NCI-H748 (cell line): ENCODE measurements at regions not wholly inside any gene's neighbourhood (a gene's known extent, or its start where the extent isn't known, plus 50 kb on each side); places are given as distances from the start of the nearest gene placed in this dataset.

Experiments used
- DNase-seq: peaks from one replicate; lab custom pipeline; 2025; ENCODE audit not compliant: unreplicated experiment; lab: John Stamatoyannopoulos, UW

GRCh38 chr3:153596401-153596800 is 434.4 kb downstream of the RAP2B start:
- DNase-seq = no peak

DNA sequence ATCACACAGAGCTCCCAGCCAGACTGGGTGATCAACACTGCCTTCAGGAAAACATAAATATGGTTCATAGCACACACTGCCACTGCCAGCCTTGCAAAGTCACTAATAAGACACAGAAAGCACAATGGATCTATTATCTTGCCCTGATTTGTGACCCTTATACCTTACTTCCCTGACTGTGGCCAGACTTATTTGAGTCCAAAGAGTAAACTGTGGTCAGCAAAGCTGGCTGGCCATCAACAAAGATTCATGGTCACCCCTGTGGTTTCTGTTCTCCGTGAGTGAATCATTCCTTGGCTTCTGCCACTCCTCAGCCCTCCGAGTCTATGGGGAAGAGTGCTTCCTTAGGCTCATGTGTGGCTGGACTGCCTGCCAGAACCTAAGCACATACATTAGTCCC is 437.7 kb downstream of the RAP2B start:
- DNase-seq = no peak

DNA sequence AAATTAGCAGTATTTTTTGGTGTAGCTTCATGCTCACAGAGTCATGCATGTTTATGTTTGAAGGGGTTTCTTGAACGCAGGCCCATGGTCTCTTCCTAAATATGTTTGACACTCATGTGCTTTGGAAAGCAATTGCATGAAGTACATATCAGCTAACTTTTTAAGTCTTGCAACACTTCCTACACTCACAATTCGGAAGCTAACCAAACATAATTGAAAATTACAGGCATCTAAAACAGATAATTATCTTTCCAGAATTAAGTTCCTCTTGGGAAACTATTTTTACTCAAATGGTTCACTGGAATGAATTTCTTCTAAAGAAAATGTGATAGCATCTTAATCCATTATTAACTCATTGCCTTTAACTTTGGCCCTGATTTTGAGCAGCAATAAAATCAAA is 438.9 kb downstream of the RAP2B start:
- no peak for DNase-seq

- no peak for DNase-seq
Measured at GRCh38 chr3:153601374-153601853, 439.4 kb downstream of the RAP2B start.

DNA sequence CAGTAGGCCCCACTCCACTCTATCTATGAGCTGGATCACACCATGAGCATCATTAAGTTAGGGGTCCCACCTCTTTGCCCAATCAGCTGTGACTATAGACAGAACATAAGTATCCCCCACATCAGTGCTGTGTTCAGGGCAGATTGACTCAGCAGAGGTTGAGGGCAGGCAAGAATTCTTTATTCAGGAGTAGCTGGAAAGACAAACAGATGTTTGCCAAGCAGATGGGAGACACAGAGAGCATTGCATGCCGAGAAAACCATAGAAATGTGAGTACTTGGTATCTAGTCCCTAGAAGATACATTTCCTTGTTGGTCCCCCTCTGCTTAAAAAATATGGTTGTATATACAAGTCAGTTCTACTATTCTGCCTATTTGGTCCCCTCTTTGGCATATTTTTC is 440.8 kb downstream of the RAP2B start:
- DNase-seq = no peak

- no peak for DNase-seq
Measured at GRCh38 chr3:153614140-153614539, 452.1 kb downstream of the RAP2B start.

DNA sequence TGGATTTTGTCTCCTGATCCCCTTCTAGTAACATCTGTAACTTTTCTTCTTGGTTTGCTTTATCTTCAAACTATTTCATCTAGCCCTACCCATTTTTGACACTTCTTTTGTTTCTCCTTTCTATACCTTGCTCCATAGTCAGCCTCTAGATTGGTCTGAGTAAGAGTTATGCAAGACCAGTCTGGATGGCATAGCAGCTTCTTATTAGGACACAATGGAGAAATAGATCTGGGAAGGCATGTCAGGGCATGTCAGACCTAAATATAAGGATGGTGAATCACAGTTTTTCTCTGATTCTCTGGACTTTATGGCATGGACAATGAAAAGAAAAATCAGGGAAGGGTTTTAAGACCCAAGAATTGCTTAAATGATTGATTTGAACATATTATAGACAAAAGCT is 452.5 kb downstream of the RAP2B start:
- DNase-seq = no peak

DNA sequence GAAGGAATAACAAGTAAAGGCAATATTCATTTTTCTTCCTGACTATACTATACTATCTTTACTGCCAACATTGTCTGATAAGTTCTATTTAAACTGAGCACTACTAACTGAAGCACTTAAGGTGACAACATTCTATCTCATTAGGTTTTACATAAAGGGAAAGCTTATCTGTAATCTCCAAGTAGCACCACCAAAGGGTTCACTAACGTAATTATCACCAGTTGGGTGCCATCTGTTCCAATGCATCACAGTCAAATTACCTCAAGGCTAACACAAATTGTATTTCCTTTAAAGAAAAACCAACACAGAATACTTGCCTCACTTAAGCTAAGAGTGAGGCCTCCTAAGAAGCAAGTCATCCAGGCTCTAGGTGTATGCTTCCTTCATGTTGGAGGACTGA is 453.8 kb downstream of the RAP2B start:
- DNase-seq = no peak

- no peak for DNase-seq
Measured at GRCh38 chr3:153617463-153617862, 455.4 kb downstream of the RAP2B start.

- DNase-seq = no peak
Measured at GRCh38 chr3:153618176-153618575, 456.1 kb downstream of the RAP2B start.

DNA sequence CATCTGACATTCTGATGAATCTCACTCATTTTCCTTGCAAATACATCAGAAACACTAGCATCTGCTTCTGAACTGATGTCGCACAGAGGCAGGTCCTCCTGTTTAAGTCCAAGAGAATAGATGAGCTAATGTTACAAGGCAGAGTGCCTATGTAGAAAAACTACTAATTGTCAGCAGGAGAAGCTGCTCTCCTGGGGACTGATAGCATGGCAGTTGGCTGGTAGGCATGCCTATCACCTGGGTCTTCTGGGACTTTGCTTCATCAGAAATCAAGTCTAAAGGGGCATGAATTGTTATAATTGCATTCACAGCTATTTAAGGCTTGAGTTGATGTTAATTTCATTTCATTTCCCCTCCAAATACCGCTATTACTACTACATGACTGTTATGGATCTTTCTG is 457.2 kb downstream of the RAP2B start:
- no peak for DNase-seq

GRCh38 chr3:153621953-153622352 is 459.9 kb downstream of the RAP2B start:
- no peak for DNase-seq

DNA sequence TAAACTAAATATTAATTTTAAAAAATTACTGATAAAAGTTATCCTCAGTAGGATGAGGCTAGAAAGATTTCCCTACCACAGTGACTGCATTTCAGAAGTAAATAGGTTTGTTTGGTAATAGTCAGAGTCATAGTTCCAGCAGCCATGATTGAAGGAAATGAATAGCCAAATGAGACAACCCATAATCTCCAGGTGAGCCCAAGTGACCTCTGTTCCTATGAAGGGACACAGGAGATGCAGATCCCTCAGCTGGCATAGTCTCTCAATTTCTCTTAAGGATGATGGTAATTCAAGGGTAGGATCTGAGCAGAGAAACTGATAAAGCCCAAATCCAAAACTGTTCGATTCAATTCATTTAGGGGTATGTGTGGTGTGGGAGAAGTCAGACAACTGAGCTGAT is 461.8 kb downstream of the RAP2B start:
- DNase-seq = no peak

- no peak for DNase-seq
Measured at GRCh38 chr3:153624310-153625030, 462.4 kb downstream of the RAP2B start.

GRCh38 chr3:153625506-153625905 is 463.5 kb downstream of the RAP2B start:
- DNase-seq = no peak

GRCh38 chr3:153626158-153626557 is 464.1 kb downstream of the RAP2B start:
- no peak for DNase-seq

GRCh38 chr3:153628591-153628990 is 466.6 kb downstream of the RAP2B start:
- no peak for DNase-seq

DNA sequence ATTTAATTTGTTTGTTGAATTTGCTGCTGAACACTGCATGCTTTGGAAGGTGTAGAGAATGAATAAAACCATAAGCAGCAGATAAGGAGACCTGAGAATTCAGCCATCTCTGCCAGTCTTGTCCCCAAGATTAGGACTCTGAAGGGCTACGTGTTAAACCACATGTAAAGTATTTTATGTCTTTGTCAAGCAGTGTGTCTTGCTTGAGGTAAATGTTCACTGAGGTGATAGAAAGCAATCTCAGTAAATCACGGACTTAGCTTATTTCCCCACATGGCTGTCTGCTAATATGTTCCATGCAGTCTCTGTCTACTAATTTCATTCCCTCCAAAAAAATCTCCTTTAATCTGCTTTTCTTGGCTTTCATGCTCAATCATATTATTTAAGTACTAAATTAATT is 467.1 kb downstream of the RAP2B start:
- no peak for DNase-seq

GRCh38 chr3:153631102-153631501 is 469.1 kb downstream of the RAP2B start:
- DNase-seq = no peak

DNA sequence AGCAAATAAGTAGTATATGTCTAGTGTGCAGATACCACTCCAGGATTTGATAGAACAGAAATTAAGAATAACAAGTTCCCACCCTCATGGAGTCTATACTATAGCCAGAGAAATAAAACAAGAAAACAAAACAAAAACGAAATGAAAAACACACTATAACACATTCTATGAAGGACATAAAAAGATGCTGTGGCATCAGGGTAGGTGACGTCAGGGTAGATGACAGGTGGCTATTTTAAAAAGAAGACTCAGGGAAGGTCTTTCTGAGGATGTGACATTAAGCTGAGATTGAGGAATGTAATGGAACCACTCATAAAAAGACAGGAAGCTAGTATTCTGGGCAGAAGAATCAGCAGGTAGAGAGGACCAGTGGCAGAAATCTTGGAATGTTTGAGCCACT is 469.6 kb downstream of the RAP2B start:
- DNase-seq = no peak

DNA sequence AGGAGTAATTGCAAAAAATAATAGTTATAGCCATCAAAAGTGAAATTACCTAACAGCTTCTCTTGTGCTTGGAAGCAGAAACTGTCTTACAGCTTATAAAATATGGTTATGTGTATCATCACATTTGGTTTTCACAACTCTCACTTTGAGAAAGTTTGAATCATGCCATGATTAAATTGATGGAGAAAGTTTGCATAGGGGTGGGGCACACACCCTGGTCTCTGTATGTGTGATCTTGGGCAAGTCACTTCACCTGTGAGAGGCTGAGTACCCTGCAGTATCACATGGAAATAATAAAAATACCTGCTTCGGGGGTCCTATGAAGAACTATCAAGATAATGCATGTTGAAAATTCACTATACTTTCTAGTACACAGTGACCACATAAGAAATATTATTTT is 471.4 kb downstream of the RAP2B start:
- no peak for DNase-seq

- no peak for DNase-seq
Measured at GRCh38 chr3:153634683-153635082, 472.7 kb downstream of the RAP2B start.

- no peak for DNase-seq
Measured at GRCh38 chr3:153639631-153640030, 477.6 kb downstream of the RAP2B start.
